CD14-positive monocyte (primary cell): ENCODE measurements at regions not wholly inside any gene's neighbourhood (a gene's known extent, or its start where the extent isn't known, plus 50 kb on each side); places are given as distances from the start of the nearest gene placed in this dataset.

Source experiments
- DNase-seq, 3 donors: peaks; one replicate each; pipeline ENCODE4 v3.0.0-alpha.2; 2011 to 2022
- H2AFZ ChIP-seq: 2 replicates; pipeline ENCODE4 v1.6.0; 2012; ENCODE audit warnings: mild to moderate bottlenecking, low read depth, low read length, inconsistent platforms; ENCODE audit not compliant: insufficient read depth, poor library complexity, severe bottlenecking
- H3K27ac ChIP-seq, 2 donors: 1 replicate in 1 of 2; 2 replicates in 1 of 2; pipeline ENCODE4 v1.5.1; 2012 to 2013; ENCODE audit warnings: low read length in 2 of 2, control low read depth in 1 of 2, inconsistent platforms in 1 of 2, low read depth in 1 of 2, mild to moderate bottlenecking in 1 of 2
- H3K27me3 ChIP-seq, 2 donors: one replicate each; pipeline versions ENCODE4 v1.6.0 to v1.6.1; 2011 to 2013; ENCODE audit warnings: low read length in 2 of 2; ENCODE audit not compliant: control insufficient read depth in 2 of 2, insufficient read depth in 2 of 2
- H3K36me3 ChIP-seq, 2 donors: replicated peaks in 1 of 2; 1 replicate in 1 of 2; 2 replicates in 1 of 2; pipeline versions ENCODE4 v1.5.1 to v1.6.1; 2012 to 2013; ENCODE audit warnings: low read length in 2 of 2, control low read depth in 1 of 2, inconsistent platforms in 1 of 2, mild to moderate bottlenecking in 1 of 2; ENCODE audit not compliant: insufficient read depth in 2 of 2, control insufficient read depth in 1 of 2
- H3K4me1 ChIP-seq, 2 donors: 1 replicate in 1 of 2; 2 replicates in 1 of 2; pipeline versions ENCODE4 v1.5.1 to v1.6.1; 2012 to 2013; ENCODE audit warnings: low read length in 2 of 2, control low read depth in 1 of 2, inconsistent platforms in 1 of 2, mild to moderate bottlenecking in 1 of 2, moderate library complexity in 1 of 2; ENCODE audit not compliant: insufficient read depth in 2 of 2, control insufficient read depth in 1 of 2
- H3K4me2 ChIP-seq: replicated peaks from 2 replicates; pipeline ENCODE3; 2012; ENCODE audit warnings: low read length, moderate library complexity, mild to moderate bottlenecking; ENCODE audit not compliant: poor library complexity, severe bottlenecking; ENCODE audit errors: extremely low read depth
- H3K4me3 ChIP-seq, 3 experiments: fragments of 200-600 bp in 1 of 3; sonication (generic) in 1 of 3; replicated peaks in 1 of 3; 1 replicate in 2 of 3; 2 replicates in 1 of 3; pipeline ENCODE4 v1.5.1; 2011 to 2013; ENCODE audit warnings: low read length in 3 of 3, mild to moderate bottlenecking in 3 of 3, control low read depth in 2 of 3, low read depth in 2 of 3, inconsistent platforms in 1 of 3, moderate library complexity in 1 of 3
- H3K79me2 ChIP-seq: 2 replicates; pipeline ENCODE4 v1.6.0; 2012; ENCODE audit warnings: mild to moderate bottlenecking, control low read depth, inconsistent platforms, low read length, moderate library complexity; ENCODE audit not compliant: insufficient read depth
- H3K9ac ChIP-seq: 2 replicates; pipeline ENCODE4 v1.6.0; 2017; ENCODE audit warnings: low read length, mild to moderate bottlenecking; ENCODE audit not compliant: insufficient read depth, poor library complexity, severe bottlenecking
- H3K9me3 ChIP-seq, 2 donors: replicated peaks in 1 of 2; 1 replicate in 1 of 2; 2 replicates in 1 of 2; pipeline versions ENCODE4 v1.5.1 to v1.6.1; 2012 to 2013; ENCODE audit warnings: low read length in 2 of 2, control low read depth in 1 of 2; ENCODE audit not compliant: control insufficient read depth in 1 of 2, insufficient read depth in 1 of 2
- H4K20me1 ChIP-seq: 2 replicates; pipeline ENCODE4 v1.6.0; 2012; ENCODE audit warnings: mild to moderate bottlenecking, low read length, control low read depth, moderate library complexity; ENCODE audit not compliant: insufficient read depth
- H3K27ac Mint-ChIP-seq, 7 donors: one replicate each; pipeline ENCODE4 v1.8.0; 2020; ENCODE audit warnings: mild to moderate bottlenecking in 7 of 7, mixed read lengths in 7 of 7, moderate library complexity in 6 of 7, inconsistent platforms in 2 of 7
- H3K27me3 Mint-ChIP-seq, 3 donors: one replicate each; pipeline ENCODE4 v1.8.0; 2021 to 2022; ENCODE audit warnings: low read depth in 3 of 3, mild to moderate bottlenecking in 3 of 3, mixed read lengths in 3 of 3, moderate library complexity in 3 of 3, inconsistent platforms in 1 of 3
- H3K36me3 Mint-ChIP-seq, 2 donors: one replicate each; pipeline ENCODE4 v1.8.0; 2020; ENCODE audit warnings: mixed read lengths in 2 of 2, inconsistent platforms in 1 of 2, mild to moderate bottlenecking in 1 of 2
- H3K4me1 Mint-ChIP-seq: one replicate; pipeline ENCODE4 v1.8.0; 2020; ENCODE audit warnings: mild to moderate bottlenecking, mixed read lengths
- H3K4me3 Mint-ChIP-seq, 2 donors: one replicate each; pipeline ENCODE4 v1.8.0; 2020; ENCODE audit warnings: mild to moderate bottlenecking in 2 of 2, mixed read lengths in 2 of 2, moderate library complexity in 1 of 2
- H3K9me3 Mint-ChIP-seq, 7 donors: one replicate each; pipeline ENCODE4 v1.8.0; 2020 to 2022; ENCODE audit warnings: mixed read lengths in 7 of 7, mild to moderate bottlenecking in 6 of 7, moderate library complexity in 6 of 7, inconsistent platforms in 2 of 7
- WGBS: methylation state at CpG from one replicate; pipeline ENCODE4 v1.1.5; 2013; ENCODE audit warnings: missing lambda C conversion rate; ENCODE audit not compliant: insufficient coverage; 5-methylcytosine and 5-hydroxymethylcytosine counted together
- intact Hi-C, 2 donors: fragments of 100-400 bp; cut with micrococcal nuclease; formaldehyde crosslinking; loops; one replicate each; pipeline versions ENCODE4 v1.15.0 to v1.15.1; 2023
- TF ChIP-seq, protein P1 (sequence below): fragments of 200-600 bp; IDR thresholded peaks from one replicate; pipeline ENCODE4 v1.8.0; 2022; ENCODE audit warnings: antibody characterized with exemption, mild to moderate bottlenecking

- H3K27me3 Mint-ChIP-seq: peaks cover 0 to 1% (median 0%) of the 10 kb centered on the region in 3 donors
- TF ChIP-seq, protein P1, sequence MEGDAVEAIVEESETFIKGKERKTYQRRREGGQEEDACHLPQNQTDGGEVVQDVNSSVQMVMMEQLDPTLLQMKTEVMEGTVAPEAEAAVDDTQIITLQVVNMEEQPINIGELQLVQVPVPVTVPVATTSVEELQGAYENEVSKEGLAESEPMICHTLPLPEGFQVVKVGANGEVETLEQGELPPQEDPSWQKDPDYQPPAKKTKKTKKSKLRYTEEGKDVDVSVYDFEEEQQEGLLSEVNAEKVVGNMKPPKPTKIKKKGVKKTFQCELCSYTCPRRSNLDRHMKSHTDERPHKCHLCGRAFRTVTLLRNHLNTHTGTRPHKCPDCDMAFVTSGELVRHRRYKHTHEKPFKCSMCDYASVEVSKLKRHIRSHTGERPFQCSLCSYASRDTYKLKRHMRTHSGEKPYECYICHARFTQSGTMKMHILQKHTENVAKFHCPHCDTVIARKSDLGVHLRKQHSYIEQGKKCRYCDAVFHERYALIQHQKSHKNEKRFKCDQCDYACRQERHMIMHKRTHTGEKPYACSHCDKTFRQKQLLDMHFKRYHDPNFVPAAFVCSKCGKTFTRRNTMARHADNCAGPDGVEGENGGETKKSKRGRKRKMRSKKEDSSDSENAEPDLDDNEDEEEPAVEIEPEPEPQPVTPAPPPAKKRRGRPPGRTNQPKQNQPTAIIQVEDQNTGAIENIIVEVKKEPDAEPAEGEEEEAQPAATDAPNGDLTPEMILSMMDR: no peak
- peaks cover 0 to 9% (median 0%) of the 10 kb centered on the region in 7 donors for H3K9me3 Mint-ChIP-seq
- DNase-seq: no peak
- Histone ChIP-seq H3K9ac (no peak overlapping the region), H3K36me3 (no peaks in the 10 kb centered on the region), H3K79me2 (no peaks in the 10 kb centered on the region), H4K20me1 (no peaks in the 10 kb centered on the region), H3K27ac (no peak overlapping the region), H3K4me2 (no peak overlapping the region), H3K27me3 (peaks cover 0 to 2% of the 10 kb centered on the region in 2 donors), H3K4me3 (no peak overlapping the region), H2AFZ (no peak overlapping the region), H3K4me1 (no peaks in the 10 kb centered on the region), H3K9me3 (peaks cover 0 to 7% of the 10 kb centered on the region in 2 donors)
- 100% methylated on average over 2 of the region's 8 CpGs for WGBS
- H3K27ac Mint-ChIP-seq: no peak overlapping the region
- H3K4me3 Mint-ChIP-seq: no peak overlapping the region
- no peaks in the 10 kb centered on the region for H3K36me3 Mint-ChIP-seq
- intact Hi-C loops: loop anchor here (5.0 kb wide), 1 partner anchor 161 kb away; no protein-coding TSS in a partner anchor
- H3K4me1 Mint-ChIP-seq: no peaks in the 10 kb centered on the region
Observed at GRCh38 chrX:74018253-74018652, 165.7 kb upstream of the XIST start.

GRCh38 chrX:74015379-74016019, 163.0 kb upstream of the XIST start:
- Mint-ChIP-seq H3K36me3 (no peaks in the 10 kb centered on the region), H3K9me3 (peaks cover 0 to 7% (median 0%) of the 10 kb centered on the region in 7 donors), H3K27me3 (peaks cover 0 to 1% (median 0%) of the 10 kb centered on the region in 3 donors), H3K27ac (no peak overlapping the region), H3K4me3 (no peak overlapping the region), H3K4me1 (no peaks in the 10 kb centered on the region)
- WGBS: no CpG with 5 or more reads among the region's 7 CpGs
- TF ChIP-seq, protein P1: peak; percentile 66
- Histone ChIP-seq H3K36me3 (no peaks in the 10 kb centered on the region), H3K4me1 (no peaks in the 10 kb centered on the region), H3K27me3 (no peaks in the 10 kb centered on the region), H3K4me2 (no peak overlapping the region), H3K9ac (no peak overlapping the region), H3K4me3 (no peak overlapping the region), H3K9me3 (no peaks in the 10 kb centered on the region), H3K79me2 (no peaks in the 10 kb centered on the region), H2AFZ (no peak overlapping the region), H4K20me1 (no peaks in the 10 kb centered on the region), H3K27ac (no peak overlapping the region)
- intact Hi-C loops: loop anchor here (5.0 kb wide), 1 partner anchor 158 kb away; no protein-coding TSS in a partner anchor
- peak; percentile 49 to 71 (median 55) for DNase-seq
